Fibroblast of lung (primary cell): ENCODE measurements at regions not wholly inside any gene's neighbourhood (a gene's known extent, or its start where the extent isn't known, plus 50 kb on each side); places are given as distances from the start of the nearest gene placed in this dataset.

Experiments used
- DNase-seq, 2 donors: peaks; one replicate each; pipeline versions ENCODE4 v3.0.0 to v3.0.0-alpha.2; 2010; ENCODE audit warnings: low read depth in 2 of 2
- H2AFZ ChIP-seq: 2 replicates; pipeline ENCODE4 v1.5.1; 2012; ENCODE audit warnings: low read length, control low read depth, inconsistent platforms
- H3K27ac ChIP-seq: 2 replicates; pipeline ENCODE4 v1.5.1; 2011; ENCODE audit warnings: low read length, control low read depth; ENCODE audit not compliant: insufficient read depth
- H3K27me3 ChIP-seq: 2 replicates; pipeline ENCODE4 v1.5.1; 2011; ENCODE audit warnings: mild to moderate bottlenecking, low read length; ENCODE audit not compliant: control insufficient read depth, insufficient read depth
- H3K36me3 ChIP-seq: 2 replicates; pipeline ENCODE4 v1.5.1; 2011; ENCODE audit warnings: low read length; ENCODE audit not compliant: control insufficient read depth, insufficient read depth
- H3K4me1 ChIP-seq: 2 replicates; pipeline ENCODE4 v1.5.1; 2011; ENCODE audit warnings: low read length; ENCODE audit not compliant: control insufficient read depth, insufficient read depth; ENCODE audit errors: extremely low read depth
- H3K4me2 ChIP-seq: 2 replicates; pipeline ENCODE4 v1.5.1; 2011; ENCODE audit warnings: low read length, control low read depth; ENCODE audit not compliant: insufficient read depth; ENCODE audit errors: extremely low read depth
- H3K4me3 ChIP-seq, 4 experiments: fragments of 200-600 bp in 1 of 4; sonication (generic) in 1 of 4; replicated peaks in 1 of 4; 2 replicates each; pipeline ENCODE4 v1.5.1; 2011 to 2016; ENCODE audit warnings: low read length in 4 of 4, low read depth in 3 of 4, mild to moderate bottlenecking in 3 of 4, control low read depth in 2 of 4, inconsistent platforms in 1 of 4, mixed read lengths in 1 of 4; ENCODE audit not compliant: insufficient read depth in 1 of 4; ENCODE audit errors: control extremely low read depth in 1 of 4
- H3K79me2 ChIP-seq: 2 replicates; pipeline ENCODE4 v1.5.1; 2012; ENCODE audit warnings: mild to moderate bottlenecking, low read length, inconsistent platforms; ENCODE audit not compliant: control insufficient read depth, insufficient read depth
- H3K9ac ChIP-seq: 2 replicates; pipeline ENCODE4 v1.5.1; 2011; ENCODE audit warnings: mild to moderate bottlenecking, low read length, control low read depth; ENCODE audit not compliant: insufficient read depth
- H3K9me3 ChIP-seq: 2 replicates; pipeline ENCODE4 v1.5.1; 2012; ENCODE audit warnings: low read depth, low read length; ENCODE audit not compliant: control insufficient read depth, insufficient read depth
- H4K20me1 ChIP-seq: 2 replicates; pipeline ENCODE4 v1.5.1; 2011; ENCODE audit warnings: low read length; ENCODE audit not compliant: control insufficient read depth, insufficient read depth; ENCODE audit errors: extremely low read depth
- CTCF ChIP-seq, 2 donors: IDR thresholded peaks in 1 of 2; conservative IDR thresholded peaks in 1 of 2; 1 replicate in 1 of 2; 2 replicates in 1 of 2; pipeline ENCODE4 v1.5.1; 2011 to 2012; ENCODE audit warnings: low read length in 2 of 2, control low read depth in 1 of 2, inconsistent platforms in 1 of 2, low read depth in 1 of 2, mild to moderate bottlenecking in 1 of 2
- EZH2 ChIP-seq: IDR thresholded peaks from 2 replicates; pipeline ENCODE4 v1.5.1; 2012; ENCODE audit warnings: low read length, control low read depth, mild to moderate bottlenecking; ENCODE audit errors: missing control alignments

GRCh38 chr2:116580209-116580608 lies 1234.3 kb upstream of the DDX18 start:
- H3K9ac ChIP-seq, result no peak overlapping the region
- H3K9me3 ChIP-seq, result no peaks in the 10 kb centered on the region
- no peaks in the 10 kb centered on the region for H3K27me3 ChIP-seq
- H3K36me3 ChIP-seq, result no peaks in the 10 kb centered on the region
- H2AFZ ChIP-seq, result no peak overlapping the region
- H3K4me3 ChIP-seq, result no peak overlapping the region
- no peaks in the 10 kb centered on the region for H3K4me1 ChIP-seq
- H3K79me2 ChIP-seq, result no peaks in the 10 kb centered on the region
- H4K20me1 ChIP-seq, result no peaks in the 10 kb centered on the region
- no peak overlapping the region for H3K27ac ChIP-seq
- no peak for TF ChIP-seq CTCF (conservative IDR thresholded peaks at IDR 0.05 in 1 of 2, IDR thresholded peaks at IDR 0.05 in 1 of 2; ENCODE audit: low read depth in 1 of 2, low read length in 2 of 2)
- TF ChIP-seq EZH2, result no peak
- DNase-seq, result no peak
- H3K4me2 ChIP-seq, result no peak overlapping the region

- Histone ChIP-seq H3K79me2 (no peaks in the 10 kb centered on the region), H3K36me3 (no peaks in the 10 kb centered on the region), H2AFZ (no peak overlapping the region), H3K4me1 (no peaks in the 10 kb centered on the region), H3K27me3 (no peaks in the 10 kb centered on the region), H3K9ac (no peak overlapping the region), H3K9me3 (no peaks in the 10 kb centered on the region), H4K20me1 (no peaks in the 10 kb centered on the region), H3K27ac (no peak overlapping the region), H3K4me2 (no peak overlapping the region), H3K4me3 (no peak overlapping the region)
- TF ChIP-seq CTCF (conservative IDR thresholded peaks at IDR 0.05 in 1 of 2, IDR thresholded peaks at IDR 0.05 in 1 of 2; ENCODE audit: low read depth in 1 of 2, low read length in 2 of 2) (no peak), EZH2 (no peak)
- DNase-seq, result no peak
These were observed 1231.6 kb upstream of the DDX18 start for GRCh38 chr2:116582850-116583249.

- H3K4me2 ChIP-seq, result no peak overlapping the region
- no peak overlapping the region for H3K4me3 ChIP-seq
- no peaks in the 10 kb centered on the region for H3K36me3 ChIP-seq
- H4K20me1 ChIP-seq, result no peaks in the 10 kb centered on the region
- H3K27ac ChIP-seq, result no peak overlapping the region
- no peak for DNase-seq
- no peaks in the 10 kb centered on the region for H3K9me3 ChIP-seq
- no peaks in the 10 kb centered on the region for H3K4me1 ChIP-seq
- H3K9ac ChIP-seq, result no peak overlapping the region
- no peak overlapping the region for H2AFZ ChIP-seq
- TF ChIP-seq CTCF (conservative IDR thresholded peaks at IDR 0.05 in 1 of 2, IDR thresholded peaks at IDR 0.05 in 1 of 2; ENCODE audit: low read depth in 1 of 2, low read length in 2 of 2) (no peak), EZH2 (no peak)
- H3K27me3 ChIP-seq, result no peaks in the 10 kb centered on the region
- H3K79me2 ChIP-seq, result no peaks in the 10 kb centered on the region
These were observed 1228.7 kb upstream of the DDX18 start for GRCh38 chr2:116585669-116586327.
